NOMO-1 (cell line): ENCODE measurements at regions not wholly inside any gene's neighbourhood (a gene's known extent, or its start where the extent isn't known, plus 50 kb on each side); places are given as distances from the start of the nearest gene placed in this dataset.

Experiments
- DNase-seq, 2 experiments: peaks; one replicate each; lab custom pipeline; 2025; ENCODE audit not compliant: unreplicated experiment in 2 of 2; lab: John Stamatoyannopoulos, UW

DNA sequence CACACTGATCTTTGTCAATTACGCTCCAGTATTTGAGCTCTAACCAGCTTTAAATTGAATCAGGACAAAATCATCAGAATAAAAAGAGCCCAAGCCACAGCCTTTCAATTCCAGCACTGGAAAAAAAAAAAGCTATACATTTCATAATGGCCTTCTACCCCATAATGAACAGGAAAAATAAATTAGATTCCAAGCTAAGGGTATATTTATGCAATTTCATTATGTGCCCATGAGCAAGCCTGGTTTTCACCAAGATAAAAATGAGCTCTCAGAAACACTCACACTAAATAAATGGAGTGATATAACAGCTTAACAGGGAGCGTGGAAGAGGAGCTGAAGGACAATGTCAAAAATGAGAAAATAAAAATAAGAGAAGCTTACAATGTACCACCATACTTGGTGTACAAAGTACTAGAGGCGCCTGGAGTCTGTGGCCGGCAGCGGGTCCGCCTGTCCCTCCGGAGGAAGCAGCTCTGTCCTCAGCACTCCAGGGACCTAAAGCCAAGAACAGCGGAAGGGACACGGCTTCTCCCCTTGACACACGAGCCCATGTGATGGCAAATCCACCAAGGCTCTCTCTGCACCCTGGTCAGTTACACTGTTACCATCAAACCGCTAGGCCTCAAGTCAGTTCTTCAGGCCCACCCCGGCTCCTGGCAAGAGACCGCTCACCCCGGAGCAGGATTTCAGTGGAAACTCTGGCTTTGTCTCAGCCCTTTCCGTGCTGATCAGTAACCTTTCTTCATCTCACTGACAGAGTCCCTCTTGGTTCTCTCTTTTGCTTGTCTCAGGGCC lies 69.6 kb downstream of the RBFOX3 start:
- DNase-seq, result no peak

- no peak for DNase-seq
Observed at GRCh38 chr17:79539944-79540705, 70.7 kb downstream of the RBFOX3 start.

DNA sequence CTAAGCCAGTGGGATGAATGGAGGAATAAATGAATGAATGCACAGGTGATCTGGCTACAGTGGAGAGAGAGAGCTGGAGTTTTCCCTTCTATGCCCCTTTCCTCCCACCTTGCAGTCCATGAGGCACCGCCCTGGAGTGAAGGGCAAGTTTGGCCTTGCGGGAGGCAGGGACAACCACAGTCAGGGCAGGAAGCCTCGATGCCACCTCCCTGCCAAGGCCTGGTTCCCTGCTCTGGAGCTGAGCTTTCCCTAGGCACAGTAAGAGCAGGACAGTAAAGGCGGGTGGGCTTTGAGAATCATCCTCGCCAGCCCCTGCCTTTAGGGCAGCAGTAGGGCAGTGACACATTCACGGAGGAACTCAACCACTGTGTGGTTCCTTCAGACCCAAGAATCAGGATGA lies 72.6 kb downstream of the RBFOX3 start:
- no peak for DNase-seq

DNA sequence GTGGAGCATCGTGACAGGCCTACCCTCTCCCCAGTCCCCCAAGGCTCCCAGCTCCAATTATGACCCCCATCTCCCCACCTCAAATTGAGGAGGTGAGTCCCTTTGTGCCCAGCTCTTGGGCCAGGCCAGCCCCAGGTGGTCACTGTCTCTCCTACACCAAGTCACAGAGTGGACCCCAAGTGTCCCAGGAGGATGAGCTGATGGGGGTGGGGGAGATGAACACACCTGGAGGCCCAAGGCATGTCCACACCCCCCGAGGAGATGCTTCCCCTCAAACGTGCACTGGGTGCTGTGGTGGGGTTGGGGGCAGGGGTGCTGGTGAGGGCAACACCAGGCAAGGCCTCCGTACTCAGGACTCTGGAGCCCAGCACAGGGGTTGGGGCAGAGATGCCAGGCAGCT lies 73.2 kb downstream of the RBFOX3 start:
- no peak for DNase-seq

DNA sequence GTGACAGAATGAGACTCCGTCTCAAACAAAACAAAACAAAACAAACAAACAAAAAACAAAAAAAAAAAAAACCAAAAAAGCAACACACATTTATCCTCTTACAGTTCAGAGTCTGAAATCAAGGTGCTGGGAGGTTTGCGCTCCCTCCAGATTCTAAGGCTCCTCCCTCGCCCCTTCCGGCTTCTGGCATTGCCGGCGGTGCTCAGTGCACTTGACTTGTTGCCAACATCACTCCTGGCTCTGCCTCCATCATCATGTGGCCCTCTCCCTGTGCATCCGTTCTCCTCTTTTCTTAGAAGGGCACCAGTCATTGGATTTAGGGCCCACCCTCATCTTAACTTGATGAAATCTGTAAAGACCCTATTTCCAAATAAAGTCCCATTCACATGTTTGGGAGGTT lies 73.8 kb downstream of the RBFOX3 start:
- DNase-seq, result no peak

DNA sequence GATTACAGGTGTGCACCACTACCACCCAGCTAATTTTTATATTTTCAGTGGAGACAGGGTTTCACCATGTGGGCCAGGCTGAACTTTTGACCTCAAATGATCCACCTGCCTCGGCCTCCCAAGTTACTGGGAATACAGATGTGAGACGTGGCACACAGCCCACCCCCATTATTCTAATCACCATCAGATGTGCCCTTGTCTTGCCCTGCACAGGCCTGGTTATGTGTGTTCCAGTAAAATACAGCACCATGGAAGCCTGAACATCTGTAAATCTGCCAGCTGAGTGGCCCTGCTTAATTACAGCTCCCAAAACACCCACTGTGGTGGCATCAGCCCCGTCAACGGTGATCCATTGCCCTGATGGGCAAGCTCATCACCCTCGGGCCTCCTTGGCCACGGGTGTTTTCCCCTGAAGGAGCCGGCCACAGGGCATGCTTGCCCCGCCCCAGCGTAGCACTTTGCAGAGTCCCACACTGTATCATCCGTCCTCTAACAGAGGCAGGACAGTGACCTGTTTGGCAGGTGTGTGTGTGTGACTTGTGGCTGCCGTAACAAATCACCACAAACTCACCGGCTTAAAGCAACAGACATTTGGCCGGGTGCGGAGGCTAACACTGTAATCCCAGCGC lies 74.5 kb downstream of the RBFOX3 start:
- DNase-seq, result no peak

GRCh38 chr17:79535728-79536025 lies 75.2 kb downstream of the RBFOX3 start:
- no peak for DNase-seq

GRCh38 chr17:79534851-79535727 lies 75.8 kb downstream of the RBFOX3 start:
- no peak for DNase-seq

GRCh38 chr17:79534111-79534510 lies 76.7 kb downstream of the RBFOX3 start:
- no peak for DNase-seq

DNA sequence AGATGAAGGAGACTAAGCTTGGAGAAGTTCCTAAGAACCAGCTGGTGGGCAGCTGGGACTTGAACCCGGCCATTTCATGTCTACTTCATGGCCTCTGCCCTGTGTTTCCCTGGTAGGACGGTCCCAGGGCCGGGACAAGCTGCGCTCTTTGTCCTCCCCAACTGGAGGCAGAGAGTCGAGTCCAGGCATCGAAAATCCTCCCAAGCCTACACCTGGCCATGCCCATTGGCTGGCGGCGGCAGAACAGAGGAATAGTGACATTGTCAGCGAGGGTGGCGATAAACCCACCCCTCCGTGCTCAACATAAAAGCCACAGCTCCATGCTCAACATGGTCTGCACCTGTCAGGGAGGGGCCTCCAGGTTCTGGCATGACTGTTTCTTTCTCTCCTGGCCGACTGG lies 77.7 kb downstream of the RBFOX3 start:
- DNase-seq, result no peak

GRCh38 chr17:79532107-79532790 lies 78.6 kb downstream of the RBFOX3 start:
- no peak for DNase-seq

GRCh38 chr17:79531191-79532095 lies 79.4 kb downstream of the RBFOX3 start:
- DNase-seq, result no peak

DNA sequence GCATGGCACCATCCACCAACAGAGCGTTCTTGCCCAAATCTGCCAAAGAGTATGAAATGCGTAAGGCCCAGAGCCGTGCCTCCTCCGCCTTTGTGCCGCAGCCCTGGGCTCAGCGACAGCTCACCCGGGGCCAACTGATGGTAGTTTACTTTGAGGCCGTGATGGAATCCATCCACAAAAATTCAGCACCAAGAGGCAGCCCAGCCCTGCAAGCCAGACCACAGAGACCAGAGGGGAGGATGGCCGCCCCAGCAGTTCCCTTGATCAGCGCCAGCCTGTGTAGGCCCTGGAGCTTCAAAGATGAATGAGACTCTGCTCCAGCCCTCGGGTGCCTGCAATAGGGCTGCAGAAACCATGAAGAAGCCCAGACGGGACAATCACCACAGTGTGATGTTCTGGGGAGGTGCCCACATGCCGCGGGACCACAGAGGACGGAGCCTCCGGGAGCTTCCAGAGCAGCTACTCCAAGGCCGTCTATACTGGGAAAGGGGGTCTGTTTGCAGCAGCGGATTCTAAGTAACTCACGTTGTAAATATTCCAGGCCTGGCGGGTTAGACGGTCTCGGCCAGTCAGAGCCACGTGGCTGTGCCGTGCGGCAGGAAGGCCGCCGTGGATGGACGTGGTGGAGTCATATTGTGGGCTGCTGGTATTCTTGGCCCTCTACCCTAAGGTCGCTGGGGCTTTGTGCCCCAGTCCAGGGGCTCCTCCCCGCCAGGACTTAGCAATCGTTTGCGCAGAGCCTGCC lies 80.3 kb downstream of the RBFOX3 start:
- DNase-seq, result no peak

DNA sequence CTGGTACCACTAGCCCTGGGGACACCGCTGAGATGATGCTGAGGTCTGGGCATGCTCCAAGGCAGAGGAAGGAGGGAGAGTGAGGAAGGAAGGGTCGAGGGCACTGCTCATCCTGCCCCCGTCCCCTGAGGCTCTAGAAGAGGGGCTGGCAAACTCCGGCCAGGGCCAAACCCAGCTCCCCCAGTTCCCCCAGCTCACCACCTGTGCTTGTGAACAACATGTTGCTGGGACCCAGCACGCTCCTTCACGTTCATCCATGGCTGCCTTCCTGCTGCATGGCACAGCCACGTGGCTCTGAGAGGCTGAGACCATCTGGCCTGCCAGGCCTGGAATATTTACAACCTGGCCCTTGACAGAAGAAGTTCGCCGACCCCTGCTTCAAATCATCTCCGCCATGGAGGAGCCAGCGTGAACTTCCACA lies 81.2 kb downstream of the RBFOX3 start:
- DNase-seq, result no peak

DNA sequence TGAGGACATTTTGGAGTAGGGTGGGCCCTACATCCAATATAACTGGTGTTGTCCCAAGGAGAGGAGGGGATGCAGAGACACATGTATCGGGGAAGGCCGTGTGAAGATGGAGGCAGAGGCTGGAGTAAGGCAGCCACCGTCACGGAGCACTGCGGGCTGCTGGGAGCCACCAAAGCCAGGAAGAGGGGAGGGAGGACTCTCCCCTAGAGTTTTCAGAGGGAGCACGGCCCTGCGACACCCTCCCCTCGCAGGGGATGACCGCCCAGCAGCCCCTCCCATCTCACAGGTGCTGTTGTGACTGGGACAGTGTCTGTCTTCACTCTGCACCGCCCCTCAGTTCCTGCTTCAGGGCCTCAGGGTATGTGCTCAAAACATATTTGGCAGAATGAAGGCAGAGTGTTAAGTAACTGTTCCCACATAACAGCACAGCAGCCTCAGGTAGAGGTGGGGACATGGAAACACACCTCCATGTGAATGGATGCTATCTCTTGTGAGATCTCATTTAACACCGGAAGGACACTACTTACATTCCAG lies 82.2 kb downstream of the RBFOX3 start:
- no peak for DNase-seq

DNA sequence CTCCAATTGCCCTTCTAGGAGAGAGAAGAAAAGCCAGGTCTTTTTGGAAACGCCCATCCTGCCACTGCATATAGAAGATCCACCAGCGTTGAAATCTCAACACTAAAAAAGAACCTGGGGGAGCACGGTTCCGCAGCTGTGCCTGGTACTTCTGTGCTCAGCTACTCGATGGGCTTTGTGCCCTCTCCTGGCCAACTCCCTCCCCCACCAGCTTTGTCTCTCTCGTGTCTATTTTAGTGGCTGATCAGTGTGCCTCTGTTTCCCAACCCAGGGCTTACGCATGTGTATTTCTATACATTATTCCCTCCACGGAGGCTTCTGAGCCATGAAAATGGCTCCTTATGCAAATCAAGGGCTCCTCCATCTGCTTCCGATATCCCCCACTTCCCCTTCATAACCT lies 83.5 kb downstream of the RBFOX3 start:
- DNase-seq, result no peak

GRCh38 chr17:79525793-79526677 lies 84.8 kb downstream of the RBFOX3 start:
- DNase-seq, result no peak
